Tibial artery (tissue), 4 donors: ENCODE measurements at regions not wholly inside any gene's neighbourhood (a gene's known extent, or its start where the extent isn't known, plus 50 kb on each side); places are given as distances from the start of the nearest gene placed in this dataset.
A peak's percentile ranks its signal among the peaks of the same experiment; 100 is the strongest.

Experiments
- DNase-seq, 2 donors: peaks; one replicate each; pipeline ENCODE4 v3.0.0-alpha.2; 2019
- H3K27ac ChIP-seq, 2 donors: fragments of 200-600 bp; sonication (generic) in 1 of 2; 1 replicate in 1 of 2; 2 replicates in 1 of 2; pipeline ENCODE4 v1.5.1; 2018 to 2019; ENCODE audit warnings: mild to moderate bottlenecking in 1 of 2
- H3K27me3 ChIP-seq, 2 donors: fragments of 200-600 bp; sonication (generic) in 1 of 2; one replicate each; pipeline versions ENCODE4 v1.5.1 to v1.6.0; 2016 to 2019
- H3K36me3 ChIP-seq, 3 donors: fragments of 200-600 bp; sonication (generic) in 2 of 3; one replicate each; pipeline ENCODE4 v1.5.1; 2016 to 2019; ENCODE audit warnings: mild to moderate bottlenecking in 2 of 3
- H3K4me1 ChIP-seq, 4 donors: fragments of 200-600 bp; sonication (generic) in 2 of 4; 1 replicate in 3 of 4; 2 replicates in 1 of 4; pipeline ENCODE4 v1.5.1; 2016 to 2019
- H3K4me3 ChIP-seq, 2 donors: fragments of 200-600 bp; sonication (generic) in 1 of 2; 1 replicate in 1 of 2; 2 replicates in 1 of 2; pipeline ENCODE4 v1.5.1; 2018 to 2019; ENCODE audit warnings: mild to moderate bottlenecking in 2 of 2
- H3K9me3 ChIP-seq, 3 donors: fragments of 200-600 bp; sonication (generic) in 1 of 3; one replicate each; pipeline ENCODE4 v1.5.1; 2016 to 2019
- CTCF ChIP-seq, 2 experiments: fragments of 200-600 bp in 1 of 2; fragments of 450-650 bp in 1 of 2; IDR thresholded peaks; one replicate each; pipeline ENCODE4 v1.5.1; 2017 to 2019; ENCODE audit warnings: antibody characterized with exemption in 2 of 2, mild to moderate bottlenecking in 1 of 2, moderate library complexity in 1 of 2
- intact Hi-C: fragments of 100-400 bp; cut with DNase I; formaldehyde crosslinking; loops from one replicate; pipeline ENCODE4 v1.15.0; 2023; ENCODE audit warnings: low total_unique reads

GRCh38 chr12:67928621-67929383 lies 60.4 kb upstream of the IFNG-AS1 start:
- intact Hi-C loops: no loop called here
- DNase-seq: no peak

GRCh38 chr12:67929384-67929772 lies 59.9 kb upstream of the IFNG-AS1 start:
- Histone ChIP-seq H3K27me3 (no peaks in the 10 kb centered on the region), H3K36me3 (no peaks in the 10 kb centered on the region), H3K9me3 (no peaks in the 10 kb centered on the region), H3K4me3 (no peak overlapping the region), H3K4me1 (peaks cover 0 to 34% (median 11%) of the 10 kb centered on the region in 4 donors), H3K27ac (peak overlapping the region; percentile 59 to 63)
- intact Hi-C loops: no loop called here
- DNase-seq: no peak
- no peak for TF ChIP-seq CTCF (IDR thresholded peaks at IDR 0.05)

More at GRCh38 chr12:67928621-67929383, 60.4 kb upstream of the IFNG-AS1 start:
- peaks cover 0 to 34% (median 11%) of the 10 kb centered on the region in 4 donors for H3K4me1 ChIP-seq
- no peak for TF ChIP-seq CTCF (IDR thresholded peaks at IDR 0.05)
- no peaks in the 10 kb centered on the region for H3K9me3 ChIP-seq
- no peak overlapping the region for H3K4me3 ChIP-seq
- peak overlapping the region; percentile 59 to 63 for H3K27ac ChIP-seq
- no peaks in the 10 kb centered on the region for H3K36me3 ChIP-seq
- no peaks in the 10 kb centered on the region for H3K27me3 ChIP-seq

DNA sequence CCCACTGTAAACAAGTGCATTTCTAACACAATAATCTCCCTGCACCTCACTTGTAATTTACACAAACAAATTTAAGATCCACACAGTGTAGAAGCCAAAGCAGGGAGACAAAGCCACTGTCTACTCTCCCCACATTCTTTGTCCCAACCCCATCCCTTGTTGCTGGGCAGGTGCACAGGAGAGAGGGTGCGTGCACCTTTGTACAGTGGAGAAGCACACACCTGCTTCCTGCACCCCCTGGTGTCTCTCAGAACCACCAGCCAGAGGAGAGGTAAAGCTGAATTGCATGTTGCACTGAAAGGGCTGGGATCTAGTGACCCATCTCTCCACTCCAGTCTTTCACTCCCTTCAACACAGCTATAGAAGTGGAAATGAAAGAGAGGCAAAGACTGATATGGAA lies 51.4 kb upstream of the IFNG-AS1 start:
- Histone ChIP-seq H3K4me1 (peaks cover 0 to 12% (median under 1%) of the 10 kb centered on the region in 4 donors), H3K27ac (no peak overlapping the region), H3K4me3 (no peak overlapping the region), H3K36me3 (no peaks in the 10 kb centered on the region), H3K27me3 (no peaks in the 10 kb centered on the region), H3K9me3 (no peaks in the 10 kb centered on the region)
- intact Hi-C loops: no loop called here
- DNase-seq: no peak
- TF ChIP-seq CTCF (IDR thresholded peaks at IDR 0.05): no peak
